ENCODE measurements at regions not wholly inside any gene's neighbourhood (a gene's known extent, or its start where the extent isn't known, plus 50 kb on each side); places are given as distances from the start of the nearest gene placed in this dataset.
"Not testable (repeated sequence)": the region's sequence is repeated elsewhere in the genome, so short reads cannot be mapped to it uniquely, and the experiment has no call there.

DNA sequence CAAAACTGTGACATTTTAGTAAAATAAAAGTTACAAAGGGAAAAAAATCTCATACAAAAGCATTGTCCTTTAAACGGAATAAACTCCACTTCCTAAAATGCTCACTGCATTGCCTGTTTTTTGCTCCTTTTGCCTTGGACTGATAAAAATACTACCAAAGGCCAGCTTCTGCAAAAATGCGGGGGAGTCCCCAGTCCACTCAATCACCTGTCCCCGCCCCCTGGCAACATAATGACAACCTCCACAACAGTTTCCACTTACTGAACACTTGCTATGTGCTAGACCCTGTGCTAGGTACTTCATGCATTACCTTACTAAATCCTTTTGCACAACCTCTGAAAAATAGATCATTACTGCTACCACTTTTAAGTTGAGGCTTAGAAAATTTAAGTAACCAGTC lies 172.7 kb upstream of the CCL2 start:
- DNase-seq, result no peak

DNA sequence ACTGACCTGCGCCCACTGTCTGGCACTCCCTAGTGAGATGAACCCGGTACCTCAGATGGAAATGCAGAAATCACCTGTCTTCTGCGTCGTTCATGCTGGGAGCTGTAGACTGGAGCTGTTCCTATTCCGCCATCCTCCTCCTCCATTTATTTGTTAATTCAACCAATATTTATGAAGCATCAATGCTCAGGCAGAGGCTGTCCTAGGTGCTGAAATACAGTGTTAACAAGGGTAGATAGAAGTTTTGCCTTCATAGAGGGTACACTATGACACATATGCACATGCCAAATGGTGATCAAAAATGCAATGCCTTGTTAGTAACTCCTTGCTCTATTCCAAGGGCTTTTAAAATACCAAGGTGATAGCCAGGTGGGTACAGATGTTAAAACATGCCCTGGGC lies 166.0 kb upstream of the CCL2 start:
- not testable (repeated sequence) for DNase-seq

DNA sequence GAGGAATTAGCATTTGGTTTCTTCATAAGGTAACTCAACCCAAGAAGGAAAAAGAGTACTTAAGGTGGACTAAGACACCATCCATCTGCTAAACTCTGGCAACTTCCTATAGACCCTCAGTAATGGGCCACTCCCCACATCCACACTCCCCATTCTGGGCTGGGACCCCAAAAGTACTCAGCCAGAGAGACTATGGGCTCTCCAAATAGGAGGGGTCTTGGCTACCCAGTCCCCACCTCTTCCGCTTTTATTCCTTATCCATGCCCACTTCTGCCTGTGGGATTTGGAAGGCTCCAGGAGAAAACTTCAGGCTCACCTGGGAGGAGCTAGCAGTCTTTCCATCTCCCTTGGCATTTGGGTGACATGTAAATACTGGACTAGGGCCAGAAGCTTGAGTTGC lies 164.5 kb upstream of the CCL2 start:
- no peak for DNase-seq

DNA sequence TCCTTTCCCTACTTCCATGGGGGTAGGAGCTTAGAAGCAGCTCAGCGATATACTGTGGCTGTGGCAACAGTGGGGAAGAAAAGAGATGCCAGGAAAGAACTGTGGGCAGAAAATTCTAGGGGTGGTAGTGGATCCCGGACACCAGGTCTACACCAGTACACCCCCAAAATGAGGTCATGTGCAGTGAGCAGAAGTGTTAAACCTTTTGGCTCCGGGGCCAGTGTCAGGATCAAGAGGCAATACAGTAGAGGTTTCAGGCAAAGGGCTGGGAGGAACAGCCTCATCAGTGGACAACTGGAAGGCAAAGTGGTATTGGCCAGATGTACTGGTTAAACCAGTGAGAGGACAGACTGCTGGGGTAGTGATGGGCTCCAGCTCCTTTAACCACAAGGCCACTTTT lies 163.1 kb upstream of the CCL2 start:
- no peak for DNase-seq

DNA sequence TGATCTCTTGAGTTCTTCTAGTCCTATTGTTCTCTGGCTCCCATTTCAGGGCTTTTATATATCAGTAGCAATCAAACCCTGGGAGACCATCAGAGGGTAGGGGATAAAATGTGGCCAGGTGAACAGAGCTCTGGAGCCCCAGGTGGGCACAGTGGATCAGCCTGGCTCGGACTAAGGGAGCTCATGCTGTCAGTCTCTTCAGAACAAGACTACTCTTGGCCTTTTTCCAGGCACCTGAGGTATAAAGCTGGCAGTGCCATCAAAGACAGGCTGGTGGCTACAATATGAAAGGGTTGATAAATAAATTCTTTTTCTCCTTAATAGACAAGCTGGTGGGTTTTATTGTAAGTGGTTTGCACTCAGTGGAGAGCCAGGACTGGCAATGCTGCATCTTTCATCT lies 160.0 kb upstream of the CCL2 start:
- DNase-seq, result no peak

DNA sequence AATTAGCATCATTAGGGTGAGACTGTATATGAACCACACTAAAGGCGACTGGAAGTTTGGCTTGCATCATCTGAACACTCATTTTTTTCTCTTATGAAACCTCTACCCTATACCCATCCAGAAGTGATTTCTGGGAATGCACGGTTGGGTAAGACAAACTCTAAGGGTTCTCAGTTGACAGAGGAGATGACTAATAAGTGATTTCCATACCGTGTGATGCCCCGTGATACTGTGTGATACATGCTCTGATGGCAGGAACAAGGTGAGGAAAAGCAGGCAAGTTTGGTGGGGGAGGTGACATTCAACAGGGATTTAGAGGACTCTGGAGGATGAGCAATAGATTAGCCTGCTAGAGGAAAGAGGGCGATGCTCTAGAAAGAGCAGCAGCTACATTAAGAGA lies 156.4 kb upstream of the CCL2 start:
- no peak for DNase-seq

DNA sequence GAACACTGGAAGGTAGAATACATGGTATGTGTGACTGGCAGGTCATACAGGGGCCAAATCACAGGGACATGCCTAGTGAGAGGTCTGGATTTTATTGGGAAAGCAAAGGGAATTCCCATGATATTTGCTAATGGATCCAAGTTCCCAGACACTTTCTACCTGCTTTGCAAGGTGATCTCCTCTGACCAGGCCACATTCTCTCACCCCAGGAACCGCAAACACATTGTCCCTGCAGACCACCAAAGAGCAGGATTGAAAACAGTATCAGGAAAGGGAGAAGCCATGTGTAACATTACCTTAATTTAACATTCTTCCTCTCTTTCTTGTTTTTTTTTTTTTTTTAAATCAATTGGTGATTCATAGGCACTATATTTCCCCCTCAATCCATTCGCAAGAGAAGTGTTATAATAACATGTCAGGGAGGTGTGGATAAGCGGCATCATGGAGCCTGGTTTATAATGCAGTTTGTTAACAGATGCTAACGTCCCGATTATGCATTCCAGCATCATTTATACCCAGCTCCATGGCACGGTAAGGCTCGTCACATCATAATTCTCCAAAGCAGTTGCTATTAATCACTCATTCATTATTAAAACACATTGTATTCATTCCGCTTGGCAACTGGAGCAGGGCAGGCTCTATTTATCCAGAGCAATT lies 155.1 kb upstream of the CCL2 start:
- DNase-seq, result no peak

DNA sequence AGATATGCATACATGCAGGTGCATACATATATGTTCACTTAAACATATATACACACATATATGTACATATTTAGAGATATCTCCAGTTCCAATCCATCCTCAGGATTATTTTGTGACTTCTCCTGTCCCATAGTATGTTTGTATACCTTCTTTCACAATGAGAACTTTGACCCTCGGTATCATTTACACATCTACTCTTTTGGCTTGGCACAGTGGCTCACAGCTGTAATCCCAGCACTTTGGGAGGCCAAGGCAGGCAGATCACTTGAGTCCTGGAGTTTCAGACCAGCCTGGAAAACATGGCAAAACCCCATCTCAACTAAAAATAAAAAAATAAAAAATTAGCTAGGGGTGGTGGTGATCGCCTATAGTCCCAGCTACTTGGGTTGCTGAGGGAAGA lies 148.1 kb upstream of the CCL2 start:
- no peak for DNase-seq

DNA sequence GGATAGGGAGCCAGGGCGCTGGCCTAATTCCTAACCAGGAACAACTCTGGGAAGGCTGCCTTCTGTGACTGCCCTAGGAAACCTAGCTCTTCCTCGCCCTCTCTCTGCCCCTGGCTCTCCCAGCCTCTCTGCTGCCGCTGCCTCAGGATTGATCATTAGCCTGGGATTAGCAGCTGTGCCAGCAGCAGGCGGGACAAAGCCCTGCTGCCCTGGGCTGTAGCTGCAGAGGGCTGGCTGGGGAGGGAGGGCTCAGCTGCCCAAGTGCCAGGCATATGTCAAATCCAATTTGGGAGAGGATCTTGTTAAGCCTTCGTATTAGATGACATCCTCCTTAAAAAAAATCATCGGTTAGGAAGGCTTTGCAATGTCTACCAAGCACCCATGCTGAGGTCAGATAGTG lies 144.8 kb upstream of the CCL2 start:
- no peak for DNase-seq

DNA sequence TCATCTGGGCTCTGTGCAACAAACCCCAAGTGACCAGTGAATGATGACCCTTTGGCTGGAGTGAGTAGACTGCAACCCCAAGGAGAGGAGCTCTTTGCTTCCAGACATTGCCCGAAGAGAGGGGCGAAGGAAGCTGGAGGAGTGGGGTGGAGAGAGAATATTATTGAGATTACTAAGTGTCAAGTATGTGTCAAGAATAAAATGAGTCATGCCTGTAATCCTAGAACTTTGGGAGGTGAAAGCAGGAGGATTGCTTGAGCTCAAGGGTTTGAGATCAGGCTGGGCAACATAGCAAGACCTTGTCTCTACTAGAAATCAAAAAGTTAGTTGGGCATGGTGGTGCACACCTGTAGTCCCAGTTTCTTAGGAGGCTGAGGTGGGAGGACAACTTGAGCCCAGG lies 142.0 kb upstream of the CCL2 start:
- DNase-seq, result no peak

DNA sequence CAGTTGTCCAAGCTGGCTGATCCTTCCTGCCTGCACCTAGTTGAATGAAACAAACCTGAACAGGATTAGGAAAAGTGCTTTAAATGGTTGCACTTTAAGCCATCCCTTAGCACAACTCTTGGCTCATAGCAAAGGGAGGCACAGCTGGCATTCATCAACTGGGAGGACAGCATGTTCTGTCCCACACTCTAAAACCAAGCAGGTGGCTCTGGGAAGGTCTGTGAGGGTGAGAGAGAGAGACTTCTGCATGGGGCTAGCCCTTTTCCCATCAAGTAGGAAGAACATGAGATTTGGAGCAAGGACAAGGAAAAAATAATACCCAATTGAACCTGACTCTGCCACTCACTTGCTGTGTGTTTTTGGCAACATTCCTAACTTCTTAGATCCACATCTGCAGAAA lies 140.9 kb upstream of the CCL2 start:
- no peak for DNase-seq

DNA sequence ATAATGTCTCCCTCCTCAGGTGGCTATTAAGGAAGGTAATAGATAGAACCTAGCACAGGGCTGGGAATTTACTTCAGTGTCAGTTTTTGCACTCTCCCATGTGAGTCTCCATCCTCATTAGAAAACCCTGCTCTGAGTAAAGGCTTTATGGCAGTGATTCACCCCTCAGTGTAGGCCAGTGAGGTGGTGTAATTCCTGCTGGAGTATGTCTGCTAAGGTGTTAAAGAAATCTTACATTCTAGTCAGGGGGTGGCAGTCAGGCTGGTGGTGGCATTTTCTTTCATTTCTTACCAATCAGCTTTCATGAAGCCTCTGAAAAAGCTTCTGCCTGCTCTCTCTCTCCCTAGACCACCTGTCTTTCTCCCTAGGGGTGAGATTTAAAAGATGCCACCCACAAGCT lies 138.8 kb upstream of the CCL2 start:
- no peak for DNase-seq

DNA sequence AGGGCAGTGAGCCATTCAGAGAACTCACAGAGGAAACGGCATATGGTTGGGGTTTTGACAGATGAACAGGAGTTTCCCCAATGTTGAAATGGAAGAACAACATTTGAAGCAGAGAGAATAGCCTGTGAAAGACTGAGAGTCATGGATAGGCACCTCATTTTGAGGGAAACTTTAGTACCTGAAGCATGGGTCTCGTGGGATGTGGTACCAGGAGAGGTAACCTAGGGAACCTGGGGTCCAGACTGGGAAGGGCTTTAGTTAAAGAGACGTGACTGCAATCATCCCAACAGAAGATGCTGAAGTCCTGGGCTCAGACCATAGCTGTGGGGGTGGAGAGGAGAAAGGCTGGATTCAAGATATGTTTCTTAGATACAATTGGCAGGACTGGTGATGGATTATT lies 137.8 kb upstream of the CCL2 start:
- no peak for DNase-seq

DNA sequence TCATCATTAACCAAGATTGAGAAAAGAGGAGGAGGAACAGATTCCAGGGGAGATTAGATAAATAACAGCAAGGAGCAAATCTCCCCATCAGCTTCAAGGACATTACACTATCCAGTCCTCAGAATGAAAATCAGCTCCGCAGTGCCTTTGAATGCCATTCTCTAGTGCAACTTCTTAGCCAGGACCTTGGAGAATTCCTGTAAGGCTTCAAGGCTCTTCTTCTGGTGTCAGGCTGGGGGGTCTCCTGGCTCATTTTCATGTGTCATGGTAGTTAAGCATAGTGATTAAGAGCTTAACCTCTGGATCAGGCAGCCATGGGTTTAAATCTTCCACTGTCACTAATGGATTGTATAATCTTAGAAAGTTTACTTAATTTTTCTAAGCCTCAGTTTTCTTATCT lies 137.3 kb upstream of the CCL2 start:
- no peak for DNase-seq

DNA sequence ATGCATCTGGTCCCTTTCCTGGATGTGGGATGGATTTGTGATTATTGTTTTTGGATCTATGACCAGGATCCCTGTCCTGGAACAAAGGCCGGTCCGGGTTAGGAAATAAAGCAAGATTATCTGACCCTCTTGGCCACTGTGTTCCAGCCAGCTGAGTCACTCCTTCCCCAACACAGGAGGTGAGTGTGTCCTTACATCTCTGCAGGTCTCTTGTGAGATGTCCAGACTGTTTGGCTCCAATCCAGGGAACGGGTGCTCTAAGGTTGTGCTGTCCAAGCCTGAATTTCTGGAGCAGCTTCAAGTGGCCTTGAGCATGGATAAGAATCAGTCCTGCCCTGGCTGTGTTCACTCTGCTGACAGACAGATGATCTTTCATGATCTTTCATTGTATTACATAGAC lies 136.5 kb upstream of the CCL2 start:
- no peak for DNase-seq

DNA sequence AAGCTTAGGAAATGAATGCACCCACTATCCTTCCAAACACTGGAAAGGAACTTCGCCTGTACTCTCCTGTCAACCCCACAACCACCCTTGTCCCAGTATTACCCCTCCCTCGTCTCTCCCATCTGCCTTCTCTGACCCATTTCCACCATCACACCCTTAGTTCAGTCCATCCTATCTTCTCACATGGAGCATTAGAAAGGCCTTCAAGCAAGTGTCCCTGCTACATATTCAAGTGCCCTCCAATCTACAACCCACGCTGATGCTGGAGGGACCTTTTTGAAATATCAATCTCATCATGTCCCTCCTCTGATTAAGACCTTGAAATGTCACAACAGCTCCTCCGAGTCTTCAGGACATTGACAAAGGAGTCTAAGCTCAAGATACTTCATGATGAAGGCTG lies 133.8 kb upstream of the CCL2 start:
- DNase-seq, result no peak

DNA sequence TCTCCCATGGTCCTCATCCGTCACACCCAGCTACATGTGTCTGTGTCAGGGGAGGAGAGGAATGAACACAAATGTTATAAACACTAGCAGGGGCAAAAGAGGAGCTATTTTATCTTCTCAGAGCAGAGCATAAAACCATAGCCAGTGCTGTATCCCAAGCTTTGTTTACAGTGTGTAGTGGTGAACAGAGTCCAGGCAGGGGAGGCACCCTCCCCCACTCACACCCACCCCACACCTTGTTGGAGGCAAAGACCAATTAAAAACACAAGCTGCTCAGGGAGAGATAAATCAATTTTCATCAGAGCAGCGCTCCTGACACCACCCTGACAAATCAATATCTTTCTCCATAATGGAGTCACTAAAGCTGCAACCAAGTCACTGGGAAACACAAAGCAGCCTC lies 132.6 kb upstream of the CCL2 start:
- no peak for DNase-seq

DNA sequence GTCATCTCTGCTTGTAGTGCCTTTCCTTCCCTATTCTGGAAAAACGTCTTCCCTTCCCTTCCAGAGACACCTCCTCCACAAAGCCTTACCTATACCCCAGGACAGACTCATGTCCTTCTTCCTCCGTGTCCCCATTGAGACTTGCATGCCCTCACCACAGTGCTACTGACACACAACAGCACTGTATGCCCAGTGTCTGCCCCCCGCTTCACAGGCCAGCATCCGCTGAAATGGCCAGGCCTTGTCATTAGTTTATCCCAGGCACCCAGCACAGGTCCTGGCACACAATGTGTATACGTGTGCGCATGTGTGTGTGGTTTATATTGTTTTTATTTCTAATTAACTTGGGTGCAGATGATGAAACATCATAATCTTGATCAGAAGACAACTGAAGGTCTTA lies 130.1 kb upstream of the CCL2 start:
- DNase-seq, result no peak

DNA sequence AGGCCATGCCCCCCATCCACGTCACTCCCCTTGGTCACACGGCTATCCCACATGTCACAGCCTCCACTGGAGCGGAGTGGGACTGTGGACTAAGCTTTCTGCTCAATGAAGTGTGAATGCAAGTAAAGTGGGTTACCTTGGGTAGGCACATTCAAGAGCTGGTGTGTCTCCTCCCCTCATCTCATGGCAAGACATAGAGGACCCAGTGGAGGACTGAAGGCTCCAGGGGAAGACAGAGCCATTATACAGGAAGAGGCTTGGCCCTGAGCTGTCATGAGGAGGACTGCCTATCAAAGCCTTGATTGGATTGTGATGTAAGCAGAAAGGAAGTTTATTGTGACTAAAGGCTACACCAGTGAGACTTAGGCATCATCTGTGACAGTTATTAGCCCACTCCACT lies 129.2 kb upstream of the CCL2 start:
- DNase-seq, result no peak

DNA sequence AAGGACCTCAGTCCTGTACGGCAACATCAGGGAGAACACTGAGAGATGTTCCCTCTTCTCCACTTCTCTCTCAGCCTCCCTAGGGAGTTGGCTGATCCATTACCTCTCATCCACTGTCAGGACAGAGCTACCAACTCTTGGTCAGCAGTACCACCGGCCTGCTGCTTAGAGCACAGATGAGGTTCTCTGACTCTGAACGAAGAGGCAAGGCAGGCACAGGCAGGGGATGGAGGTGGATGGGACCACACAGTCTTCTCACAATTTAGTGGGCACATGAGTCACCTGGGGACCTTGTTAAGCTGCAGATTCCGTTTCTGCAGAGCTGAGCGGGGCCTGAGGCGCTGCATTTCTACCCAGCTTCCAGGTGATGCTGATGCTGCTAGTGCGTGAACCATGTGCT lies 128.6 kb upstream of the CCL2 start:
- no peak for DNase-seq

DNA sequence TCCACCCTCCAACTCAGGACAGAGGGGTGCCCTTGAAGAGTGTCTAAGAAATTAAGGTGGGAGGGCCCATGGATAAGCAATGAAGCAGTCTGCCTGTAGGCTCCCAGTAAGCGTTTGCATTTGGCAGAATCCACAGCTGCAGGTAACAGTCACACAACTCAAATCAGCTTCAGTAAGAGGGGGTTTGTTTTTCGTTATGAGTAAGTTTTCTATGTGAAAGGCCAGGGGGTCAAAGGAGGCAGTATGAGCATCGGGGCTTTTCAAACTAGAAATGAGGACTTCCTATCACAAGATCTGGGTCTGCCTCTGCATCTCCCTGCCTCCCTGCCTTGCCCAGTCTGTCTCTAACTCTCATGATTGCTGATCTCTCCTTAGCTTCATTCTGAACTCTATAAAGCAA lies 128.1 kb upstream of the CCL2 start:
- no peak for DNase-seq

DNA sequence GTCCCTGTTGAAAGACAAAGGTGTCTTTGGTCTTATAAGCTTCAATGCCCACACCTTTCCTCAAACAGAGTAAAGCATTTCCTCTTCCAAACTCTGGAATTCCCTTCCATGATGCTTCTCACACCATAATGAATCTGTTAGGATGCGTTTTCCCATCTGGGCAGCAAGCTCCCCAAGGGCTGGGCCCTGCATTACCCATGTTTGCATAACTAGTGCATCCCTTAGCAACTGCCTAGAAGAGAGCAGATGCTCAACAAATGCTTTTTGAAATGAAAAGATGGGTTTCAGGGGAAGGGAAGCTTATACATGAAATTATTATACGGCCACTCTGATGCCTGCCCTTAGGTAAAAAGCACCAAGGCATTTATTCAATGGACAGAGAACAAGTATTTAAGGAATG lies 124.5 kb upstream of the CCL2 start:
- DNase-seq, result no peak

DNA sequence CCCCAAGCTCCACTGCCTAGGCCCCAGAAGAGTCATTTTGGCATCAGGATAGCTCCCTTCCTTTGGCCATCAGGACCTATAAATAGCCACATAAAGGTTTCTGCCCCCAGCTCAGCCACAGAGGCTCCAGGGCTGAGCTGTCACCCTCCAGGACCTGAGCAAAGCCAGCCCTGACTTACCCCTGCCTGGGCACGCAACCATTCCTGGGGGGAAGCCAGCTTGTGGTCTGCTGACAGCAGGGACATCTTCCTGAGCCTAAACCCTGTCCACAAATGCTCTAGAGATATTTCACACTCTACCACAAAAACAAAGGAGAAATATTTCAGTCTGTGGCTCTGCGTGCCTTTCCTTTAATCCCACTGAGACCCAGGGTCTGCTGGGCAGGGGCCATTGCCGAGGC lies 123.7 kb upstream of the CCL2 start:
- DNase-seq, result no peak

DNA sequence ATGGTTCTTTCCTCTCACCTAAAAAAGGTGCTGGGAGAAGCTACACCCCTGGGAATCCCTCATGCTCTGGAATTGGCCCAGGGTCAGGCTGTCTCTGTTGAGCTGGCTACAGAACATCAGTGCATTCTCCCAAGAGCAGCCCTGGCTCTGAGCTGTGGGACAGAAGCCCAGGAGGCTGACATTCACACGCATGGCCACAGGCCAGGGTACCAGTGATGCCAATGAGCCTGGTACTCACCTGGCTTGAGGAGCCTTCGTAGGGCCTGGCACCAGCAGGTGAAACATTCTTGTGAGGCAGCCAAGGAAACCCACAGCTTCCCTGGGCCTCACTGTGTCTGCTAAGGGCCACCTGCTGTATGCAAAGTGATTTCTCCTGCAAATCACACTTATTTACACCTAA lies 121.7 kb upstream of the CCL2 start:
- no peak for DNase-seq

DNA sequence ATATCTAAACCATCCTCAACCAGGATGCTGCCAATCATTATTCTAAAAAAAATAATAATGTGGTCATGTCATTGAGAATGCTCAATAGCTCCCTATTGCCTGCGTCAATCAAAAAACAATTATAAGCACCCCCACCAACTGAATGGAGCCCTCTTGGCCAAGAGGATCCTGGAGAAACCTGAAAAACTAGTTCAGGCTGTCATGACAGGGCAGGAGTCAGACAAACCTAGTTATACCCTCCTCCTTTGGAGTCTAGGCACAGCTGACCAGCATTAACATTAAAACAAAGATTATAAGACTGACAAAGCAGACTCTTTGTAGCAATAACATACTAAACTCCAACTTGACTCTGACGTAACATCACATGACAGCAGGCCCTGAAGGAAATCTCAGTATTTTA lies 119.2 kb upstream of the CCL2 start:
- no peak for DNase-seq
